ENCODE measurements at regions not wholly inside any gene's neighbourhood (a gene's known extent, or its start where the extent isn't known, plus 50 kb on each side); places are given as distances from the start of the nearest gene placed in this dataset.

- no peak overlapping the region for H3K18ac ChIP-seq (ENCODE audit: insufficient read length, low read depth, low read length)
- Mint-ChIP-seq H3K27ac (no peak overlapping the region), H3K4me1 (peaks cover 2 to 4% of the 10 kb centered on the region in 2 experiments; a peak in 2 of 4 replicates)
Observed at GRCh38 chr5:135266975-135267374, 132.1 kb downstream of the MACROH2A1 start.

More at GRCh38 chr5:135266975-135267374, 132.1 kb downstream of the MACROH2A1 start:
- H3K36me3 Mint-ChIP-seq (ENCODE audit: insufficient read depth in 1 of 3, low read depth in 3 of 3): peaks cover 0 to 3% (median 0%) of the 10 kb centered on the region in 3 experiments; a peak in 2 of 7 replicates
- Histone ChIP-seq H2BK120ac (ENCODE audit: low read depth, low read length, poor library complexity, severe bottlenecking) (no peak overlapping the region), H3K23me2 (ENCODE audit: insufficient read length, low read depth, low read length, poor library complexity, severe bottlenecking) (no peaks in the 10 kb centered on the region), H3K27ac (ENCODE audit: insufficient read length, low read depth, low read length) (no peak overlapping the region), H3K4ac (ENCODE audit: low read depth, low read length) (no peak overlapping the region), H3K4me2 (ENCODE audit: insufficient read depth, insufficient read length, low read length) (no peak overlapping the region), H3K56ac (ENCODE audit: insufficient read length, low read depth, low read length) (no peak overlapping the region), H2AK5ac (ENCODE audit: insufficient read length, low read length) (no peak overlapping the region), H4K8ac (replicated peaks; ENCODE audit: insufficient read length, low read depth, low read length) (no peak overlapping the region), H4K5ac (ENCODE audit: insufficient read length, low read depth, low read length) (no peak overlapping the region), H3K4me1 (ENCODE audit: insufficient read depth, low read length) (no peaks in the 10 kb centered on the region), H2BK20ac (ENCODE audit: low read depth, low read length, poor library complexity, severe bottlenecking) (no peak overlapping the region), H2BK15ac (ENCODE audit: low read depth, low read length) (no peak overlapping the region), H3K23ac (ENCODE audit: insufficient read length, low read depth, low read length) (no peak overlapping the region), H3K14ac (ENCODE audit: insufficient read depth, low read length) (no peak overlapping the region), H3T11ph (ENCODE audit: low read length) (no peak overlapping the region), H3K9me3 (ENCODE audit: control insufficient read depth, low read depth, low read length) (no peaks in the 10 kb centered on the region), H3K79me2 (ENCODE audit: insufficient read depth, low read length) (no peaks in the 10 kb centered on the region), H2BK12ac (ENCODE audit: insufficient read length, low read depth, low read length) (no peak overlapping the region), H4K91ac (ENCODE audit: insufficient read length, low read depth, low read length) (no peak overlapping the region), H3K27me3 (ENCODE audit: insufficient read depth, low read length) (no peaks in the 10 kb centered on the region), H2AFZ (ENCODE audit: low read length) (no peak overlapping the region), H4K20me1 (ENCODE audit: control insufficient read depth, insufficient read depth, insufficient read length) (no peaks in the 10 kb centered on the region), H2BK5ac (ENCODE audit: insufficient read length, low read length) (no peak overlapping the region), H3K9ac (ENCODE audit: extremely low read depth, insufficient read length, low read length) (no peak overlapping the region), H3K79me1 (ENCODE audit: insufficient read depth, low read depth, low read length, poor library complexity, severe bottlenecking) (no peaks in the 10 kb centered on the region)
- peaks cover 0 to 3% of the 10 kb centered on the region in 2 experiments; a peak in 1 of 5 replicates for H3K9me3 Mint-ChIP-seq
- no peak overlapping the region for H3K4me3 Mint-ChIP-seq
- H3K27me3 Mint-ChIP-seq (ENCODE audit: low read depth): peaks cover 11% of the 10 kb centered on the region
- no CpG with 5 or more reads among the region's 5 CpGs for WGBS (ENCODE audit: extremely low coverage, insufficient read length, low lambda C conversion rate)
- no peak for TF ChIP-seq CTCF (conservative IDR thresholded peaks at IDR 0.05)
- DNase-seq: no peak
